Erythroblast (primary cell): ENCODE measurements at regions not wholly inside any gene's neighbourhood (a gene's known extent, or its start where the extent isn't known, plus 50 kb on each side); places are given as distances from the start of the nearest gene placed in this dataset.

Source experiments
- GATA1 ChIP-seq: IDR thresholded peaks from 2 replicates; pipeline ENCODE4 v1.6.1; 2011; ENCODE audit warnings: low read depth, mild to moderate bottlenecking, control low read depth, low read length, moderate library complexity
- POLR2A ChIP-seq: IDR thresholded peaks from 2 replicates; pipeline ENCODE4 v1.6.1; 2011; ENCODE audit warnings: mild to moderate bottlenecking, low read length

DNA sequence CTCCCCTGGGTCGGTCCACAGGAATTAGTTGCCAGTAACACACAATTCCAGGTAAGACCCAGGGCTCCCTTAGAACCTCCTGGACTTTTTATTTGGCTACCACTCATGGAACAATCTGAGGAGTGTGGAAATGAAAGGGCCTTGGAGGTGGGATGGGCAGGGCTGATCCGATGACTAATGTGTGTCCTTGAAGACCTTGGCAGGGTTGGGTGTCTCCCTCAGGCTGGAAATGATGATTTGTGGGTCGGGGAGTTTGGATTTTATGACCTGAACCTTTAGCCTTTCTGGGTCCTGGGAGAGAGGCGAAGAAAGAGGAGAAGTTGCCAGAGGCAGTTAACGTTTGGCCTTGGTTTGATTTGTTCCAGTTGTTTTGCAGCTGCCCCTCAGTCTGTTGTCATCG lies 425.0 kb downstream of the MID1IP1 start:
- TF ChIP-seq POLR2A = no peak
- TF ChIP-seq GATA1 = no peak
